ENCODE measurements at regions not wholly inside any gene's neighbourhood (a gene's known extent, or its start where the extent isn't known, plus 50 kb on each side); places are given as distances from the start of the nearest gene placed in this dataset.

DNA sequence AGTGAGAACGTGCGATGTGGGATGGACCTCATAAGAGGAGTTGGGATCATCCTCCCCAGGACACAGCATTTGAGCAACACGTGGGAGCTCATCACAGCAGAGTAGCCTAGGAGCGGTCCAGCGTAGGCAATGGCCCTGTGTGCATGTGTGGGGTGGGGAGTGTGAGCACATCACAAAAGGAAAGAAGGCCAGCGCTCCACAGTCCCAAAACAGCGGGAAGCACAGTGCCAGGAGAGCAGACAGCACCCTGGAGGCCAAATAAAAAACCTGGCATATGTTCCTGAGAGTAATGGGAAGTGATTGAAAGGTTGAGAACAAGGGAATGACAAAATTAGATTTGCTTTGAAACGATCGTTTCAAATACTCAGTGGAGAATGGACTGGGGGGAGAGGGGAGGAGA is 226.0 kb downstream of the C7orf25 start:
- TF ChIP-seq EZH2 (IDR thresholded peaks at IDR 0.05; ENCODE audit: borderline replicate concordance, insufficient read depth, low read length, poor library complexity, severe bottlenecking) = no peak
- TF ChIP-seq SMC3 (conservative IDR thresholded peaks at IDR 0.05; ENCODE audit: poor library complexity) = no peak
- TF ChIP-seq TAF1 (IDR thresholded peaks at IDR 0.05; ENCODE audit: low read depth) = no peak
- TF ChIP-seq RAD21 (conservative IDR thresholded peaks at IDR 0.05) = no peak
- TF ChIP-seq REST (IDR thresholded peaks at IDR 0.05; ENCODE audit: borderline replicate concordance) = no peak
- TF ChIP-seq MXI1 (conservative IDR thresholded peaks at IDR 0.05; ENCODE audit: poor library complexity, severe bottlenecking) = no peak
- no peak for TF ChIP-seq EP300 (conservative IDR thresholded peaks at IDR 0.05; ENCODE audit: poor library complexity, severe bottlenecking)
- TF ChIP-seq, protein P1, sequence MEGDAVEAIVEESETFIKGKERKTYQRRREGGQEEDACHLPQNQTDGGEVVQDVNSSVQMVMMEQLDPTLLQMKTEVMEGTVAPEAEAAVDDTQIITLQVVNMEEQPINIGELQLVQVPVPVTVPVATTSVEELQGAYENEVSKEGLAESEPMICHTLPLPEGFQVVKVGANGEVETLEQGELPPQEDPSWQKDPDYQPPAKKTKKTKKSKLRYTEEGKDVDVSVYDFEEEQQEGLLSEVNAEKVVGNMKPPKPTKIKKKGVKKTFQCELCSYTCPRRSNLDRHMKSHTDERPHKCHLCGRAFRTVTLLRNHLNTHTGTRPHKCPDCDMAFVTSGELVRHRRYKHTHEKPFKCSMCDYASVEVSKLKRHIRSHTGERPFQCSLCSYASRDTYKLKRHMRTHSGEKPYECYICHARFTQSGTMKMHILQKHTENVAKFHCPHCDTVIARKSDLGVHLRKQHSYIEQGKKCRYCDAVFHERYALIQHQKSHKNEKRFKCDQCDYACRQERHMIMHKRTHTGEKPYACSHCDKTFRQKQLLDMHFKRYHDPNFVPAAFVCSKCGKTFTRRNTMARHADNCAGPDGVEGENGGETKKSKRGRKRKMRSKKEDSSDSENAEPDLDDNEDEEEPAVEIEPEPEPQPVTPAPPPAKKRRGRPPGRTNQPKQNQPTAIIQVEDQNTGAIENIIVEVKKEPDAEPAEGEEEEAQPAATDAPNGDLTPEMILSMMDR (IDR thresholded peaks at IDR 0.05; ENCODE audit: poor library complexity, severe bottlenecking) = no peak
- no peak for TF ChIP-seq POLR2AphosphoS5 (IDR thresholded peaks at IDR 0.05)
- Histone ChIP-seq H3K4me3 (ENCODE audit: low read length) (no peak overlapping the region), H3F3A (ENCODE audit: insufficient read depth, low read length, poor library complexity, severe bottlenecking) (no peaks in the 10 kb centered on the region), H2AFZ (ENCODE audit: low read depth, low read length) (no peak overlapping the region), H3K79me2 (replicated peaks; ENCODE audit: insufficient read depth, low read length) (no peaks in the 10 kb centered on the region), H4K20me1 (ENCODE audit: insufficient read depth) (no peaks in the 10 kb centered on the region), H3K9me2 (ENCODE audit: insufficient read depth, low read length) (no peaks in the 10 kb centered on the region), H3K4me2 (ENCODE audit: low read length) (no peak overlapping the region), H3K27ac (ENCODE audit: low read length) (no peak overlapping the region), H3K9ac (ENCODE audit: low read length) (no peak overlapping the region), H3K27me3 (ENCODE audit: insufficient read depth, low read depth, low read length) (no peaks in the 10 kb centered on the region), H3K9me3 (ENCODE audit: low read length) (no peaks in the 10 kb centered on the region), H3K36me3 (ENCODE audit: insufficient read depth, low read length) (no peaks in the 10 kb centered on the region)

DNA sequence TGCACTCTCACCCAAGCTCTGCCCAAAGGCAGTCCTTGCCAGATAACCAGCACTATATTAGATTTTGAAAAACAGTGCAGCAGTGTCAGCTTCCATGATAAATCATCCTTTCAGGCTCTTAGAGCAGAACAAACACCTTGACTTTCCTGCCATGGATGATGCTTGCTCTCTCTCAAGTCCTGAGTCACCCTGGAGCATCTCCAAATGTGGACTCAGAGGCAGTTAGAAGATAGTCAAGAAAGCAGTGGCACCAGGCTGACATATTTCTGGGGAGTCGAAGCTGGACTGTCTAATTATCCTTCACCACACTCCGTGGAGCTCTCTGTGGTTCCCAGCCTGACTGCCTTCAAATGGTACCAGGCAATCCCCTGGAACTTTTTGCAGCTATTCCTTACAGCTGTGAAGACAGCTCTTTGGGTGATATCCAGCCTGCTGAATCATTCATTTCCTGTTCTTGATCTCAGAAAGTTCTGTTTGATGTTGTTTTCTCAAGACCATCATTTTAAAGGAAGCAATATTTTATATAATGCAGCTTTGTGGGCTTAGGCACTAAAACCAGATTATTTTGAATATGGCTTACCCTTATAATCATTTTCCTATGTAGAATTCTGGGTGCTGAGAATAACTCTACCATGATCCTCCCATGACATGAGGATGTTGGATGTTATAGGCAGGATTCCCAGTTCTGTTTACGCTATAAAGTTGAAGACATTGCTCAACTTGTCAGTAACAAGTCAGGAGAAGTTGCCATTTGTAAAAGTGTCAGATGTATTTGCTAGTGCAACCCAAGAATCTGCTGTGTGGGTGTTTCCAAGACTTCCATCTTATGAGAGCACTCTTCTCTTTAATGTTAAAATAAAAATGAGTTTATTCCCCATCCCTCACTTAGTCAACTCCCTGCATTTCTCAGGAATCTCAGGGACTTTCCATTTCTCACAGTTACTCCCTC is 233.8 kb downstream of the C7orf25 start:
- Histone ChIP-seq H3K9me2 (ENCODE audit: insufficient read depth, low read length) (no peaks in the 10 kb centered on the region), H3K4me3 (ENCODE audit: low read length) (no peak overlapping the region), H3F3A (ENCODE audit: insufficient read depth, low read length, poor library complexity, severe bottlenecking) (no peaks in the 10 kb centered on the region), H2AFZ (ENCODE audit: low read depth, low read length) (no peak overlapping the region), H3K36me3 (ENCODE audit: insufficient read depth, low read length) (no peaks in the 10 kb centered on the region), H3K27me3 (ENCODE audit: insufficient read depth, low read depth, low read length) (no peaks in the 10 kb centered on the region), H3K27ac (ENCODE audit: low read length) (no peak overlapping the region), H3K4me2 (ENCODE audit: low read length) (no peak overlapping the region), H3K79me2 (replicated peaks; ENCODE audit: insufficient read depth, low read length) (no peaks in the 10 kb centered on the region), H3K9ac (ENCODE audit: low read length) (no peak overlapping the region), H4K20me1 (ENCODE audit: insufficient read depth) (no peaks in the 10 kb centered on the region), H3K9me3 (ENCODE audit: low read length) (no peaks in the 10 kb centered on the region)
- TF ChIP-seq TAF1 (IDR thresholded peaks at IDR 0.05; ENCODE audit: low read depth) = no peak
- TF ChIP-seq EP300 (conservative IDR thresholded peaks at IDR 0.05; ENCODE audit: poor library complexity, severe bottlenecking) = no peak
- TF ChIP-seq EZH2 (IDR thresholded peaks at IDR 0.05; ENCODE audit: borderline replicate concordance, insufficient read depth, low read length, poor library complexity, severe bottlenecking) = no peak
- TF ChIP-seq SMC3 (conservative IDR thresholded peaks at IDR 0.05; ENCODE audit: poor library complexity) = no peak
- no peak for TF ChIP-seq REST (IDR thresholded peaks at IDR 0.05; ENCODE audit: borderline replicate concordance)
- no peak for TF ChIP-seq MXI1 (conservative IDR thresholded peaks at IDR 0.05; ENCODE audit: poor library complexity, severe bottlenecking)
- TF ChIP-seq RAD21 (conservative IDR thresholded peaks at IDR 0.05) = no peak
- TF ChIP-seq, protein P1 (IDR thresholded peaks at IDR 0.05; ENCODE audit: poor library complexity, severe bottlenecking) = no peak

All from neural cell (in vitro differentiated cells).